Neural progenitor cell (in vitro differentiated cells): ENCODE measurements at regions not wholly inside any gene's neighbourhood (a gene's known extent, or its start where the extent isn't known, plus 50 kb on each side); places are given as distances from the start of the nearest gene placed in this dataset.

Source experiments
- DNase-seq: peaks from one replicate; pipeline ENCODE4 v3.0.0-alpha.2; 2016; ENCODE audit warnings: low spot score
- H2AFZ ChIP-seq: fragments of 200-600 bp; sonication (generic); replicated peaks from 2 replicates; pipeline ENCODE4 v1.6.1; 2016; ENCODE audit warnings: antibody characterized with exemption
- H3F3A ChIP-seq: fragments of 200-600 bp; sonication (generic); 2 replicates; pipeline ENCODE4 v1.6.1; 2016; ENCODE audit warnings: antibody characterized with exemption, low read depth
- H3K27ac ChIP-seq: fragments of 200-600 bp; sonication (generic); 2 replicates; pipeline ENCODE4 v1.5.1; 2016; ENCODE audit warnings: mild to moderate bottlenecking
- H3K27me3 ChIP-seq: fragments of 200-600 bp; sonication (generic); 2 replicates; pipeline ENCODE4 v1.6.1; 2016; ENCODE audit warnings: mild to moderate bottlenecking, moderate library complexity
- H3K36me3 ChIP-seq: fragments of 200-600 bp; sonication (generic); 2 replicates; pipeline ENCODE4 v1.5.1; 2016
- H3K4me1 ChIP-seq: fragments of 200-600 bp; sonication (generic); 2 replicates; pipeline ENCODE4 v1.6.1; 2016; ENCODE audit warnings: mixed run types
- H3K4me2 ChIP-seq: fragments of 200-600 bp; sonication (generic); 2 replicates; pipeline ENCODE4 v1.6.1; 2016
- H3K4me3 ChIP-seq: fragments of 200-600 bp; sonication (generic); 2 replicates; pipeline ENCODE4 v1.5.1; 2016
- H3K79me2 ChIP-seq: fragments of 200-600 bp; sonication (generic); 2 replicates; pipeline ENCODE4 v1.6.1; 2016; ENCODE audit warnings: low read depth
- H3K9ac ChIP-seq: fragments of 200-600 bp; sonication (generic); 2 replicates; pipeline ENCODE4 v1.6.1; 2016
- H3K9me3 ChIP-seq: fragments of 200-600 bp; sonication (generic); 2 replicates; pipeline ENCODE4 v1.5.1; 2016; ENCODE audit warnings: low read depth
- H4K20me1 ChIP-seq: fragments of 200-600 bp; sonication (generic); 2 replicates; pipeline ENCODE4 v1.6.1; 2016; ENCODE audit warnings: low read depth
- H3K27ac Mint-ChIP-seq: 3 replicates; pipeline ENCODE4 v1.8.0; 2021; ENCODE audit warnings: mixed read lengths
- H3K27me3 Mint-ChIP-seq: 2 replicates; pipeline ENCODE4 v1.8.0; 2022; ENCODE audit warnings: low read depth, mild to moderate bottlenecking, inconsistent platforms, moderate library complexity, mixed read lengths; ENCODE audit not compliant: insufficient read depth
- H3K36me3 Mint-ChIP-seq: 3 replicates; pipeline ENCODE4 v1.8.0; 2021; ENCODE audit warnings: mixed read lengths
- H3K4me1 Mint-ChIP-seq: 3 replicates; pipeline ENCODE4 v1.8.0; 2021; ENCODE audit warnings: mixed read lengths
- H3K4me3 Mint-ChIP-seq: 3 replicates; pipeline ENCODE4 v1.8.0; 2021; ENCODE audit warnings: mild to moderate bottlenecking, moderate library complexity, mixed read lengths
- H3K9me3 Mint-ChIP-seq: 3 replicates; pipeline ENCODE4 v1.8.0; 2020; ENCODE audit warnings: mixed read lengths
- EZH2 ChIP-seq: fragments of 200-600 bp; sonication (generic); IDR thresholded peaks from 2 replicates; pipeline ENCODE4 v1.6.1; 2017; ENCODE audit warnings: antibody characterized with exemption, mild to moderate bottlenecking, moderate library complexity
- EZH2phosphoT487 ChIP-seq: fragments of 200-600 bp; sonication (generic); IDR thresholded peaks from 2 replicates; pipeline ENCODE4 v1.6.1; 2017; ENCODE audit warnings: antibody characterized with exemption
- TF ChIP-seq, protein P1 (sequence below): fragments of 200-600 bp; sonication (generic); IDR thresholded peaks from 2 replicates; pipeline ENCODE4 v1.5.1; 2017; ENCODE audit warnings: antibody characterized with exemption, mild to moderate bottlenecking

DNA sequence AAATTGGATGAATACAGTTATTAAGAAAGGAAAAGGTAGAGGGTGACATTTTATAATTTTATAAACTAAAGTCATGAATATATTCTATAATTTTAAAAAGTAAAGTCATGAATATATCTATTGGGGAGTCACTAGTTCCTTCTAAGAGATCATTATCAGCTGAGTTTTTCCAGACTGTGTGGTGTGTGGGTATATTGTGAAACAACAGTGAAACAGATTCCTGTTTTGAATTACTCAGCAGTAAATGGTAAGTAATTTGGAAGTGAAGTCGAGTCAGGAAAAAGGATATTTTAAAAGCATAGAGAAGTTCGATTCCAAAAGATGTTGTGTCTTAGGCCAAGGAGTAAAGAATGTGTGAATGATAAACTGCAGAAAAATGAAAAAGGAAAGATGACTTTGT, 1018.2 kb upstream of the NXPH2 start:
- H3K79me2 ChIP-seq: no peaks in the 10 kb centered on the region
- H3K4me1 ChIP-seq: no peaks in the 10 kb centered on the region
- no peaks in the 10 kb centered on the region for H3K4me1 Mint-ChIP-seq
- H3K9ac ChIP-seq: no peak overlapping the region
- TF ChIP-seq EZH2 (no peak), EZH2phosphoT487 (no peak)
- TF ChIP-seq, protein P1, sequence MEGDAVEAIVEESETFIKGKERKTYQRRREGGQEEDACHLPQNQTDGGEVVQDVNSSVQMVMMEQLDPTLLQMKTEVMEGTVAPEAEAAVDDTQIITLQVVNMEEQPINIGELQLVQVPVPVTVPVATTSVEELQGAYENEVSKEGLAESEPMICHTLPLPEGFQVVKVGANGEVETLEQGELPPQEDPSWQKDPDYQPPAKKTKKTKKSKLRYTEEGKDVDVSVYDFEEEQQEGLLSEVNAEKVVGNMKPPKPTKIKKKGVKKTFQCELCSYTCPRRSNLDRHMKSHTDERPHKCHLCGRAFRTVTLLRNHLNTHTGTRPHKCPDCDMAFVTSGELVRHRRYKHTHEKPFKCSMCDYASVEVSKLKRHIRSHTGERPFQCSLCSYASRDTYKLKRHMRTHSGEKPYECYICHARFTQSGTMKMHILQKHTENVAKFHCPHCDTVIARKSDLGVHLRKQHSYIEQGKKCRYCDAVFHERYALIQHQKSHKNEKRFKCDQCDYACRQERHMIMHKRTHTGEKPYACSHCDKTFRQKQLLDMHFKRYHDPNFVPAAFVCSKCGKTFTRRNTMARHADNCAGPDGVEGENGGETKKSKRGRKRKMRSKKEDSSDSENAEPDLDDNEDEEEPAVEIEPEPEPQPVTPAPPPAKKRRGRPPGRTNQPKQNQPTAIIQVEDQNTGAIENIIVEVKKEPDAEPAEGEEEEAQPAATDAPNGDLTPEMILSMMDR: no peak
- no peaks in the 10 kb centered on the region for H3K36me3 ChIP-seq
- no peaks in the 10 kb centered on the region for H3K9me3 ChIP-seq
- H3F3A ChIP-seq: no peaks in the 10 kb centered on the region
- no peak overlapping the region for H2AFZ ChIP-seq
- H4K20me1 ChIP-seq: no peaks in the 10 kb centered on the region
- H3K27ac Mint-ChIP-seq: no peak overlapping the region
- no peak for DNase-seq
- no peaks in the 10 kb centered on the region for H3K36me3 Mint-ChIP-seq
- no peaks in the 10 kb centered on the region for H3K27me3 ChIP-seq
- H3K4me2 ChIP-seq: no peak overlapping the region
- H3K27me3 Mint-ChIP-seq: no peaks in the 10 kb centered on the region
- H3K27ac ChIP-seq: no peak overlapping the region
- no peaks in the 10 kb centered on the region for H3K9me3 Mint-ChIP-seq
- H3K4me3 Mint-ChIP-seq: no peak overlapping the region
- no peak overlapping the region for H3K4me3 ChIP-seq

DNA sequence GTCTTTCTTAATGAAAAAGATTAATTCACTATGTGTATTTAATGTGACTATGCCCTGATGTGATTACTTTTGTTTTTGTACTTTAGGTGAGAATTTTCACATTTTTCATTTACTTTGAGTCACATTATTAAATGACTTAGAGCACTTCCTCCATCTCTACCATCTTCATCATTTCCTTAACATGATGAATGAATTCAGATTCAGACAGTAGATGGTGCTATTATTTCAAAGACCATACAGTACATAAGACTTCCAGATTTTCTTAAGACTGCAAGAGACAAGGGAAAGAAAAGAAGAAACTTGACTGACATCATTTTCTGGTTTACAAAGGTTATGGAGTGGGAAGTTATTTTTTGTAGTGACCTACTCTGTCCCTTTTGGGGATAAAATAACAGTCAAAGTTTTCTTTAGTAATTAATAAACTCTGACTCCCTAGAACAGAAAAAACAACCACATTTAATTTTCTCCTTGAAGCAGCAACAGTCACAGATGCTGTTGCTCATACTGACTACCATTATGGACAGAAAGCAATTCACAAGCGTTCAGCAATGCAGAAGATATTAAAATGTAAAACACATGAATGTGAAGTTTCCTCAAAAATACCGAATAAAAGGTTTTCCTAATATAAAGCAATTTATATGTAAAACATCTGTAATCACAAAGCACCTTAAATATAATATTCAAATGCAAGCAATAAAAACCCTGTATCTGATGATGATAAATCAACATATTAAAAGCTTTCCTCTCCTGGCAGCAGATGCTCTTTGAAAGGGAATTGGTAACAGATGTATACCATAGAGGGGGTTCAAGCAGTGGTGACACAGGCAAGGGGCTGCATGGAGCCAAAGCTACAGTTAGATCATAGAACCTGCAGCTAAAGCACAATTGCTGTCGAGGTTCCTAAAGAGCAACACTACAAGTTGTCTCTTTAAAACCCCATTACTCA, 1010.9 kb upstream of the NXPH2 start:
- Histone ChIP-seq H3K27ac (no peak overlapping the region), H3K4me1 (no peaks in the 10 kb centered on the region), H3K27me3 (no peaks in the 10 kb centered on the region), H3K9ac (no peak overlapping the region), H2AFZ (no peak overlapping the region), H3K79me2 (no peaks in the 10 kb centered on the region), H3F3A (no peaks in the 10 kb centered on the region), H3K36me3 (no peaks in the 10 kb centered on the region), H3K4me3 (no peak overlapping the region), H3K4me2 (no peak overlapping the region), H4K20me1 (no peaks in the 10 kb centered on the region), H3K9me3 (no peaks in the 10 kb centered on the region)
- Mint-ChIP-seq H3K27ac (no peak overlapping the region), H3K27me3 (no peaks in the 10 kb centered on the region), H3K36me3 (no peaks in the 10 kb centered on the region), H3K4me1 (peaks cover 5% of the 10 kb centered on the region), H3K4me3 (no peak overlapping the region), H3K9me3 (no peaks in the 10 kb centered on the region)
- no peak for DNase-seq
- no peak for TF ChIP-seq EZH2
- TF ChIP-seq, protein P1: peak; percentile 36

DNA sequence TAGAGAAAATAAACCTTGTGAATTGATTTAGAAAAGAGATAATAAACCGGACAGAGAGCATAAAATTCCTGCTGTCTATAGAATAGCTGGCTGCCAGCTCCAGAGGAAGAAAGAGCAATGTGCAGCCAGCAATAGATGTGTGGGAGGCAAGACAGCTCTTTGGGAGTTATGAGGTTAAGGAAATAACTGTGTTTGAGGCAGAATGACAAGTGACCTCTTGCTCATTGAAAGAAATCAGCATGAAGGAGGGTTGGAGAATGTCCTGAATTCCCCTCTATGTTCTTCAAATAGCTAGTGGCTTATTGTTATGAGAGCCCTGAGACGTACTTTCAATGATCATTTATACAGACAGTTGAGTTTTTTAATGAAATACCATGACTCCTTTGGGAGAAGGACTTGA, 1009.9 kb upstream of the NXPH2 start:
- no peak overlapping the region for H3K27ac ChIP-seq
- Mint-ChIP-seq H3K27ac (no peak overlapping the region), H3K4me1 (peaks cover 5% of the 10 kb centered on the region), H3K9me3 (no peaks in the 10 kb centered on the region), H3K36me3 (no peaks in the 10 kb centered on the region), H3K27me3 (no peaks in the 10 kb centered on the region), H3K4me3 (no peak overlapping the region)
- no peaks in the 10 kb centered on the region for H3K4me1 ChIP-seq
- no peak for TF ChIP-seq EZH2phosphoT487
- TF ChIP-seq, protein P1: no peak
- no peak for TF ChIP-seq EZH2
- no peak overlapping the region for H3K4me2 ChIP-seq
- no peak for DNase-seq
- H3F3A ChIP-seq: no peaks in the 10 kb centered on the region
- no peaks in the 10 kb centered on the region for H3K9me3 ChIP-seq
- no peak overlapping the region for H2AFZ ChIP-seq
- H4K20me1 ChIP-seq: no peaks in the 10 kb centered on the region
- H3K4me3 ChIP-seq: no peak overlapping the region
- no peaks in the 10 kb centered on the region for H3K79me2 ChIP-seq
- H3K9ac ChIP-seq: no peak overlapping the region
- H3K27me3 ChIP-seq: no peaks in the 10 kb centered on the region
- H3K36me3 ChIP-seq: no peaks in the 10 kb centered on the region
